Tibial nerve (tissue), 4 donors: ENCODE measurements at regions not wholly inside any gene's neighbourhood (a gene's known extent, or its start where the extent isn't known, plus 50 kb on each side); places are given as distances from the start of the nearest gene placed in this dataset.

Experiments used
- DNase-seq, 2 donors: peaks; one replicate each; pipeline ENCODE4 v3.0.0-alpha.2; 2019; ENCODE audit warnings: low spot score in 2 of 2
- H3K27ac ChIP-seq, 4 donors: fragments of 200-600 bp; sonication (generic) in 3 of 4; one replicate each; pipeline ENCODE4 v1.5.1; 2017 to 2019; ENCODE audit warnings: mild to moderate bottlenecking in 1 of 4
- H3K27me3 ChIP-seq, 2 donors: fragments of 200-600 bp; sonication (generic) in 1 of 2; one replicate each; pipeline versions ENCODE4 v1.5.1 to v1.6.0; 2017 to 2019
- H3K36me3 ChIP-seq, 3 donors: fragments of 200-600 bp; sonication (generic); one replicate each; pipeline ENCODE4 v1.5.1; 2018 to 2019
- H3K4me1 ChIP-seq, 4 donors: fragments of 200-600 bp; sonication (generic) in 3 of 4; one replicate each; pipeline ENCODE4 v1.5.1; 2017 to 2019
- H3K4me3 ChIP-seq, 4 donors: fragments of 200-600 bp; sonication (generic) in 3 of 4; one replicate each; pipeline ENCODE4 v1.5.1; 2017 to 2019; ENCODE audit warnings: mild to moderate bottlenecking in 1 of 4, moderate library complexity in 1 of 4
- H3K9me3 ChIP-seq, 4 donors: fragments of 200-600 bp; sonication (generic) in 3 of 4; one replicate each; pipeline ENCODE4 v1.5.1; 2017 to 2019
- EP300 ChIP-seq, 2 donors: sonication (generic); formaldehyde crosslinking; IDR thresholded peaks; one replicate each; pipeline ENCODE4 v1.6.1; 2017; ENCODE audit warnings: antibody characterized with exemption in 2 of 2, mild to moderate bottlenecking in 1 of 2
- POLR2A ChIP-seq, 2 donors: fragments of 450-650 bp; IDR thresholded peaks; one replicate each; pipeline ENCODE4 v1.6.1; 2017; ENCODE audit warnings: antibody characterized with exemption in 2 of 2, mild to moderate bottlenecking in 2 of 2, moderate library complexity in 2 of 2
- WGBS, 2 donors: methylation state at CpG; one replicate each; pipeline ENCODE4 v1.1.5; 2018; 5-methylcytosine and 5-hydroxymethylcytosine counted together
- TF ChIP-seq, protein P1 (sequence below), 5 experiments: fragments of 200-600 bp in 3 of 5; fragments of 450-650 bp in 2 of 5; sonication (generic) in 3 of 5; IDR thresholded peaks; one replicate each; pipeline ENCODE4 v1.5.1; 2016 to 2019; ENCODE audit warnings: antibody characterized with exemption in 5 of 5, mild to moderate bottlenecking in 3 of 5, moderate library complexity in 2 of 5

DNA sequence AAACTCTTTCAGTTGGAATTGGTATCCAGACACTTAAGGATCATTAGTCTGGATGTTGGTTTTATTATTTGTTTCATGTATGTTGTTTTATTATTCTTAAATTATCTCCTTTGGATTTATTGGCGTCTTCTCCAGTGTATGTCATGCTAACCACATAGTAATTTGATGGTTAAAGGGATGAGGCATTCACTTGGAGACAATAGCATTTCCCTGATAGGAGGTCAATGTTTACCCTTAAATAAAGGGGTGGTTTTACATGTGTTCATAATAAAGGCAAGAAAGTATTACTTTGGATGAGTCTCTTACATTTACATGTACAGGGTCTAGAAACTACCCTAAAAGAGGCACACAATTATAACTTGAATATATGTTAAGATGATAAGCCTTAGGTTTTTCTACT lies 51.2 kb upstream of the RNF144B start:
- Histone ChIP-seq H3K9me3 (no peaks in the 10 kb centered on the region), H3K4me1 (peaks cover 0 to 1% (median 0%) of the 10 kb centered on the region in 4 donors), H3K27ac (no peak overlapping the region), H3K36me3 (no peaks in the 10 kb centered on the region), H3K4me3 (no peak overlapping the region), H3K27me3 (no peaks in the 10 kb centered on the region)
- no peak for DNase-seq
- TF ChIP-seq, protein P1, sequence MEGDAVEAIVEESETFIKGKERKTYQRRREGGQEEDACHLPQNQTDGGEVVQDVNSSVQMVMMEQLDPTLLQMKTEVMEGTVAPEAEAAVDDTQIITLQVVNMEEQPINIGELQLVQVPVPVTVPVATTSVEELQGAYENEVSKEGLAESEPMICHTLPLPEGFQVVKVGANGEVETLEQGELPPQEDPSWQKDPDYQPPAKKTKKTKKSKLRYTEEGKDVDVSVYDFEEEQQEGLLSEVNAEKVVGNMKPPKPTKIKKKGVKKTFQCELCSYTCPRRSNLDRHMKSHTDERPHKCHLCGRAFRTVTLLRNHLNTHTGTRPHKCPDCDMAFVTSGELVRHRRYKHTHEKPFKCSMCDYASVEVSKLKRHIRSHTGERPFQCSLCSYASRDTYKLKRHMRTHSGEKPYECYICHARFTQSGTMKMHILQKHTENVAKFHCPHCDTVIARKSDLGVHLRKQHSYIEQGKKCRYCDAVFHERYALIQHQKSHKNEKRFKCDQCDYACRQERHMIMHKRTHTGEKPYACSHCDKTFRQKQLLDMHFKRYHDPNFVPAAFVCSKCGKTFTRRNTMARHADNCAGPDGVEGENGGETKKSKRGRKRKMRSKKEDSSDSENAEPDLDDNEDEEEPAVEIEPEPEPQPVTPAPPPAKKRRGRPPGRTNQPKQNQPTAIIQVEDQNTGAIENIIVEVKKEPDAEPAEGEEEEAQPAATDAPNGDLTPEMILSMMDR (IDR thresholded peaks at IDR 0.05): no peak
- no peak for TF ChIP-seq POLR2A (IDR thresholded peaks at IDR 0.05)
- no peak for TF ChIP-seq EP300 (IDR thresholded peaks at IDR 0.05)
- 79 to 87% methylated on average over 1 of the region's 1 CpG for WGBS, 2 donors

DNA sequence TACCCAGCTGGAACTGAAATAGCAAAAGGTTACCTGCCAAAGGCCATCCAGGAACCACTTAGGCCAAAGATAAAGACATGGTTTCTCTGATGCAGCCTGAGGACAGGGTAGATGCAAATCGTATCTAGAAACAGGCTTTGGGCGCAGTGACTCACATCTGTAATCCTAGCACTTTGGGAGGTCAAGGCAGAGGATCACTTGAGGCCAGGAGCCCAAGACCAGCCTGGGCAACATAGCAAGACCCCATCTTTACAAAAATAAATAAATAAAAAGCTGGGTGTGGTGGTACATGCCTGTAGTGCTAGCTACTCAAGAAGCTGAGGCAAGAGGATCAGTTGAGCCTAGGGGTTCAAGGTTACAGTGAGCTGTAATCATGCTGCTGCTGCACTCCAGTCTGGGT lies 52.9 kb upstream of the RNF144B start:
- no peak overlapping the region for H3K27ac ChIP-seq
- no peak overlapping the region for H3K4me3 ChIP-seq
- H3K27me3 ChIP-seq: no peaks in the 10 kb centered on the region
- TF ChIP-seq, protein P1 (IDR thresholded peaks at IDR 0.05): no peak
- TF ChIP-seq EP300 (IDR thresholded peaks at IDR 0.05) (no peak), POLR2A (IDR thresholded peaks at IDR 0.05) (no peak)
- H3K9me3 ChIP-seq: no peaks in the 10 kb centered on the region
- WGBS, 2 donors: 94 to 100% methylated on average over 2 of the region's 2 CpGs
- no peak for DNase-seq
- H3K4me1 ChIP-seq: peaks cover 0 to 5% (median 2%) of the 10 kb centered on the region in 4 donors
- no peaks in the 10 kb centered on the region for H3K36me3 ChIP-seq

DNA sequence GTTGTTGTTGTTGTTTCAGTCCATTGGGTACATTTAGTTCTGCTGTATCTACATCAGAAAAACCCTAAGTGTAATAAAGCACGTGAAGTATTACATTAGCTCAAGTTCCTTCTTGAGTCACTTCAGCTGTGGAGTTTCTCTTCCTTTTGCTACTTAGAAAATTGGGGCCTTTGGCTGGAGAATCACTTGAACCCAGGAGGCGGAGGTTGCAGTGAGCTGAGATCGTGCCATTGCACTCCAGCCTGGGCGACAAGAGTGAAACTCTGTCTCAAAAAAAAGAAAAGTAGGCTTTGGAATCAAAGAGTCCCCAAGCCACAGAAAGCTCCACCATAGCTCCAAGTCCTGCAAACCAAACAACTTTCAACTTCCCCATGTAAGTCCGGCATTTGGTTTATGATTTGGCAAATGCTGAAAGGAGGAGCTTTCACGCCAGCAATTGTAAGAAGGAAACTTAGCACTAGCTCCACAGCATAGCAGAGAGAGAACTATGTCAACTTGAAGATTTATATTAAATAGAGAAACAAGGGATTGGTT lies 56.5 kb upstream of the RNF144B start:
- no peaks in the 10 kb centered on the region for H3K27me3 ChIP-seq
- H3K36me3 ChIP-seq: no peaks in the 10 kb centered on the region
- no peak for DNase-seq
- H3K27ac ChIP-seq: peak overlapping the region in 2 of 4 donors; percentile 54 to 79
- TF ChIP-seq EP300 (IDR thresholded peaks at IDR 0.05) (peak; percentile 68 to 92), POLR2A (IDR thresholded peaks at IDR 0.05) (peak in 1 of 2 donors; percentile 17)
- TF ChIP-seq, protein P1 (IDR thresholded peaks at IDR 0.05): no peak
- H3K4me3 ChIP-seq: no peak overlapping the region
- peaks cover 0 to 9% (median 2%) of the 10 kb centered on the region in 4 donors for H3K4me1 ChIP-seq
- 48 to 56% methylated on average over 6 of the region's 6 CpGs for WGBS, 2 donors
- H3K9me3 ChIP-seq: no peaks in the 10 kb centered on the region

DNA sequence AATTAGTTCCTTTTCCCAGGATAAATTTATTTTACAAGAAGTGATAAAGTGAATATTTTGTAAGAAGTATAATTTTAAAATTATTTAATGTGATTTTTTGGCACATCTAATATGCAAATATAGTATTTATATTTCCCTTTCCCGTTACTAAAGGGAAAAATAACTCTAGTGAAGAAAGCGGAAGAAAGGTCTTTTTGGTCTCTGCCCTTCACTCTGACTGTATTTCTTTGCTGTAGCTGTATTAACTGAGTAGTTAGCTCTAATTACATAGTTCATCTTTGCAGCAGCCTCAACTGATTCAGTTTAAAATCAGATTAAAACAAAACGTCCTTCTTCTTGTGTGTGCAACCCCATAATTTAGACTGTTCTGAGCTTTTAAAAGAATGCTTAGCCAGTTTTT lies 57.4 kb upstream of the RNF144B start:
- peaks cover 0 to 9% (median 2%) of the 10 kb centered on the region in 4 donors for H3K4me1 ChIP-seq
- TF ChIP-seq POLR2A (IDR thresholded peaks at IDR 0.05): no peak
- TF ChIP-seq, protein P1 (IDR thresholded peaks at IDR 0.05): no peak
- no peak for TF ChIP-seq EP300 (IDR thresholded peaks at IDR 0.05)
- no peaks in the 10 kb centered on the region for H3K9me3 ChIP-seq
- no peaks in the 10 kb centered on the region for H3K27me3 ChIP-seq
- no peaks in the 10 kb centered on the region for H3K36me3 ChIP-seq
- DNase-seq: no peak
- H3K27ac ChIP-seq: peak overlapping the region in 3 of 4 donors; percentile 9 to 79 (median 45)
- 42 to 44% methylated on average over 3 of the region's 3 CpGs for WGBS, 2 donors
- H3K4me3 ChIP-seq: no peak overlapping the region

DNA sequence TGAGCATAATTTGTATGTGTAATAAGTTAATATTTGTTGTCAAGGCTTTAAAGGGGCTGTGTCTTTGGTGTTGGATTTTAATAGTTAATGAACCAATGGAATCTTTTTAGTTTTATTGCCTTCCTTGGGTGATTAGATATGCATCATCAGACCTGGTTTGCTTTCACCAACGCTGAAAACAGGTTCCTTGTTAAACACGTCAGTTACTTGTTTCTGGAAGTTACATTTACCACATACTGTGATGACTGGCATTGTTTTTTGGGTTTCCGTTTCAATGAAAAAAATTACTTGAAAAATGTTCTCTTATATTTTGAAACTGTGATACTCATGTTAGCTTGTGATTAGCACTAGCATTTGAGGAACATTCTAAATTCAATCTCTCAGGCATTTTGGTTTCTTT lies 58.6 kb upstream of the RNF144B start:
- H3K36me3 ChIP-seq: no peaks in the 10 kb centered on the region
- 34 to 51% methylated on average over 3 of the region's 3 CpGs for WGBS, 2 donors
- no peaks in the 10 kb centered on the region for H3K27me3 ChIP-seq
- TF ChIP-seq EP300 (IDR thresholded peaks at IDR 0.05): peak; percentile 26 to 44
- TF ChIP-seq, protein P1 (IDR thresholded peaks at IDR 0.05): no peak
- no peak for TF ChIP-seq POLR2A (IDR thresholded peaks at IDR 0.05)
- no peak for DNase-seq
- peaks cover 0 to 9% (median 2%) of the 10 kb centered on the region in 4 donors for H3K4me1 ChIP-seq
- peak overlapping the region in 3 of 4 donors; percentile 55 to 79 (median 58) for H3K27ac ChIP-seq
- H3K9me3 ChIP-seq: no peaks in the 10 kb centered on the region
- H3K4me3 ChIP-seq: no peak overlapping the region
